ENCODE measurements at regions not wholly inside any gene's neighbourhood (a gene's known extent, or its start where the extent isn't known, plus 50 kb on each side); places are given as distances from the start of the nearest gene placed in this dataset.

DNA sequence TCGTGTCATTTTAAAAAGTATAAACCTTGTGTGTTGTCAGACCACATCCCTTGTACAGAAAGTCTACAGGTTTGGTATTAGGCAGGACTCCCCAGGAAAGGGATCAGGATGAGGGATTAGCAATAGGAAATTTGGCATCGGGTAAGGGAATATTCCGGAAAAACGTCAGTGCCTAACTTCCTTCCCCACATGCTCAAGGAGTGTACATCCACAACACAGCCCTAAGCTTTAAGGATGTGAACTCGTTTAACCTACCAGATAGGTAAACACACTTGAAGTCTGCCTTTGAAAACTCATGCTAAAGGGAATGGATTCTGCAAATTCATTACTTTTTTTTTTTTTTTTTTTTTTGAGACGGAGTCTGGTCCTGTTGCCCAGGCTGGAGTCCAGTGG lies 194.9 kb downstream of the SKIDA1 start:
- Histone ChIP-seq H4K8ac (ENCODE audit: extremely low read depth, insufficient read depth, low read length) (no peak overlapping the region), H2AK5ac (ENCODE audit: low read depth, low read length) (0 out of 2 replicates have a peak overlapping the region, but pooled peaks have one; percentile 32), H2BK15ac (ENCODE audit: low read length) (no peak overlapping the region), H3K79me1 (ENCODE audit: low read depth, low read length) (no peaks in the 10 kb centered on the region), H3K14ac (ENCODE audit: insufficient read length) (no peak overlapping the region), H3K9me3 (ENCODE audit: insufficient read depth in 2 of 2, low read depth in 1 of 2, low read length in 1 of 2) (no peaks in the 10 kb centered on the region), H2BK12ac (ENCODE audit: low read depth, low read length) (peak overlapping the region; percentile 52; the same call in 1 of the 2 replicates), H2AFZ (ENCODE audit: low read length) (no peak overlapping the region), H4K5ac (ENCODE audit: insufficient read length, low read depth, low read length) (no peak overlapping the region), H3K4me1 (replicated peaks in 1 of 4; ENCODE audit: control insufficient read depth in 3 of 4, insufficient read depth in 4 of 4, low read length in 3 of 4) (peaks cover 4 to 9% (median 6%) of the 10 kb centered on the region in 4 experiments; a peak in 5 of 7 replicates), H3K23me2 (ENCODE audit: low read depth, low read length) (no peaks in the 10 kb centered on the region), H3K56ac (replicated peaks; ENCODE audit: insufficient read length, low read depth, low read length) (no peak overlapping the region), H3K18ac (ENCODE audit: extremely low read depth, low read length) (no peak overlapping the region), H3K4me3 (ENCODE audit: extremely low read depth in 1 of 4, insufficient read depth in 2 of 4, low read depth in 3 of 4, low read length in 4 of 4) (no peak overlapping the region), H3K27ac (ENCODE audit: low read depth, low read length) (no peak overlapping the region), H4K20me1 (replicated peaks in 1 of 2; ENCODE audit: control insufficient read depth in 1 of 2, insufficient read depth in 2 of 2, low read length in 2 of 2) (no peaks in the 10 kb centered on the region), H2BK5ac (ENCODE audit: low read depth, low read length) (no peak overlapping the region), H2BK20ac (ENCODE audit: low read length) (no peak overlapping the region), H3K36me3 (ENCODE audit: control insufficient read depth in 2 of 4, insufficient read depth in 4 of 4, low read length in 3 of 4) (no peaks in the 10 kb centered on the region), H4K91ac (replicated peaks; ENCODE audit: insufficient read length, low read length) (no peak overlapping the region), H3K27me3 (replicated peaks in 1 of 4; ENCODE audit: control insufficient read depth in 3 of 4, extremely low read depth in 1 of 4, insufficient read depth in 3 of 4, low read length in 3 of 4) (no peaks in the 10 kb centered on the region), H3K4me2 (ENCODE audit: insufficient read depth in 1 of 2, low read depth in 2 of 2, low read length in 2 of 2) (no peak overlapping the region), H3K79me2 (ENCODE audit: control insufficient read depth in 1 of 2, insufficient read depth in 2 of 2, low read length in 2 of 2) (no peaks in the 10 kb centered on the region), H2BK120ac (replicated peaks; ENCODE audit: low read depth, low read length) (no peak overlapping the region), H3K23ac (ENCODE audit: insufficient read length) (no peak overlapping the region), H3K4ac (replicated peaks; ENCODE audit: insufficient read length, low read depth, low read length) (no peak overlapping the region), H3K9ac (replicated peaks in 1 of 4; ENCODE audit: extremely low read depth in 1 of 4, low read depth in 3 of 4, low read length in 3 of 4) (no peak overlapping the region)
- FAIRE-seq (no peak), DNase-seq (ENCODE audit: low read depth in 1 of 2, low spot score in 2 of 2) (no peak)
- WGBS, 2 experiments (ENCODE audit: extremely low coverage in 1 of 2, insufficient coverage in 1 of 2, insufficient read length in 1 of 2, insufficient replicate concordance in 2 of 2, low coverage in 1 of 2, low lambda C conversion rate in 2 of 2, missing lambda C conversion rate in 1 of 2), result 86% methylated on average over 6 of the region's 6 CpGs; no CpG with 5 or more reads in 1 of the 2 experiments
- TF ChIP-seq RBBP5 (IDR thresholded peaks at IDR 0.05; ENCODE audit: borderline replicate concordance, low read depth, low read length) (no peak), CREB1 (IDR thresholded peaks at IDR 0.05) (no peak), KDM4A (IDR thresholded peaks at IDR 0.05; ENCODE audit: low read depth, low read length, severe bottlenecking) (no peak), TAF7 (optimal IDR thresholded peaks at IDR 0.05; ENCODE audit: borderline replicate concordance, low read depth, low read length) (no peak), CTBP2 (IDR thresholded peaks at IDR 0.05; ENCODE audit: borderline replicate concordance, insufficient read depth, insufficient read length, low read length) (no peak), CHD2 (IDR thresholded peaks at IDR 0.05; ENCODE audit: low read length) (no peak), CBX5 (IDR thresholded peaks at IDR 0.05; ENCODE audit: low read depth, low read length) (no peak), ZNF274 (IDR thresholded peaks at IDR 0.05; ENCODE audit: borderline replicate concordance, extremely low read depth, low read length) (no peak), RFX5 (IDR thresholded peaks at IDR 0.05; ENCODE audit: borderline replicate concordance, low read depth, low read length) (no peak), GTF2F1 (IDR thresholded peaks at IDR 0.05; ENCODE audit: borderline replicate concordance, low read depth, low read length) (no peak)
- TF ChIP-seq, protein P1, sequence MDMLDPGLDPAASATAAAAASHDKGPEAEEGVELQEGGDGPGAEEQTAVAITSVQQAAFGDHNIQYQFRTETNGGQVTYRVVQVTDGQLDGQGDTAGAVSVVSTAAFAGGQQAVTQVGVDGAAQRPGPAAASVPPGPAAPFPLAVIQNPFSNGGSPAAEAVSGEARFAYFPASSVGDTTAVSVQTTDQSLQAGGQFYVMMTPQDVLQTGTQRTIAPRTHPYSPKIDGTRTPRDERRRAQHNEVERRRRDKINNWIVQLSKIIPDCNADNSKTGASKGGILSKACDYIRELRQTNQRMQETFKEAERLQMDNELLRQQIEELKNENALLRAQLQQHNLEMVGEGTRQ (IDR thresholded peaks at IDR 0.05; ENCODE audit: low read length), result no peak
- TF ChIP-seq, protein P2, sequence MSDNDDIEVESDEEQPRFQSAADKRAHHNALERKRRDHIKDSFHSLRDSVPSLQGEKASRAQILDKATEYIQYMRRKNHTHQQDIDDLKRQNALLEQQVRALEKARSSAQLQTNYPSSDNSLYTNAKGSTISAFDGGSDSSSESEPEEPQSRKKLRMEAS (IDR thresholded peaks at IDR 0.05), result no peak
- CTCF ChIA-PET (ENCODE audit: partially characterized antibody), result interaction anchor here (0.9 to 1.4 kb wide), 3 partner anchors 12 to 53 kb away, joined by 3 read pairs; no protein-coding TSS in a partner anchor
- POLR2A ChIA-PET (ENCODE audit: partially characterized antibody), result no interaction called here
